Esophagus muscularis mucosa (tissue), 4 donors: ENCODE measurements at regions not wholly inside any gene's neighbourhood (a gene's known extent, or its start where the extent isn't known, plus 50 kb on each side); places are given as distances from the start of the nearest gene placed in this dataset.

Source experiments
- DNase-seq: peaks from one replicate; pipeline ENCODE4 v3.0.0-alpha.2; 2017; ENCODE audit errors: extremely low spot score
- H3K27ac ChIP-seq, 4 donors: fragments of 200-600 bp; sonication (generic); replicated peaks in 1 of 4; 1 replicate in 3 of 4; 2 replicates in 1 of 4; pipeline ENCODE4 v1.5.1; 2016 to 2019; ENCODE audit warnings: mild to moderate bottlenecking in 1 of 4
- H3K27me3 ChIP-seq, 4 donors: fragments of 200-600 bp; sonication (generic); one replicate each; pipeline versions ENCODE4 v1.5.1 to v1.6.0; 2016 to 2019
- H3K36me3 ChIP-seq, 4 donors: fragments of 200-600 bp; sonication (generic); one replicate each; pipeline ENCODE4 v1.5.1; 2016 to 2019
- H3K4me1 ChIP-seq, 4 donors: fragments of 200-600 bp; sonication (generic); one replicate each; pipeline ENCODE4 v1.5.1; 2016 to 2019
- H3K4me3 ChIP-seq, 4 donors: fragments of 200-600 bp; sonication (generic); 1 replicate in 2 of 4; 2 replicates in 2 of 4; pipeline ENCODE4 v1.5.1; 2016 to 2019; ENCODE audit warnings: mild to moderate bottlenecking in 4 of 4, moderate library complexity in 1 of 4
- H3K9me3 ChIP-seq, 4 donors: fragments of 200-600 bp; sonication (generic); 1 replicate in 3 of 4; 2 replicates in 1 of 4; pipeline ENCODE4 v1.5.1; 2016 to 2019
- EP300 ChIP-seq: sonication (generic); formaldehyde crosslinking; IDR thresholded peaks from one replicate; pipeline ENCODE4 v1.6.1; 2017; ENCODE audit warnings: antibody characterized with exemption
- POLR2A ChIP-seq: fragments of 450-650 bp; IDR thresholded peaks from one replicate; pipeline ENCODE4 v1.6.1; 2017; ENCODE audit warnings: antibody characterized with exemption, moderate library complexity, mild to moderate bottlenecking, low read depth
- POLR2AphosphoS5 ChIP-seq, 2 donors: sonication (generic); formaldehyde crosslinking; IDR thresholded peaks; one replicate each; pipeline ENCODE4 v1.6.1; 2017; ENCODE audit warnings: antibody characterized with exemption in 2 of 2
- WGBS: methylation state at CpG from one replicate; pipeline ENCODE4 v1.1.5; 2018; 5-methylcytosine and 5-hydroxymethylcytosine counted together
- intact Hi-C: fragments of 100-400 bp; cut with DNase I; formaldehyde crosslinking; loops from one replicate; pipeline ENCODE4 v1.15.1; 2023
- TF ChIP-seq, protein P1 (sequence below), 3 experiments: fragments of 200-600 bp in 2 of 3; fragments of 450-650 bp in 1 of 3; sonication (generic) in 2 of 3; IDR thresholded peaks; one replicate each; pipeline ENCODE4 v1.5.1; 2017 to 2019; ENCODE audit warnings: antibody characterized with exemption in 3 of 3, mild to moderate bottlenecking in 2 of 3, moderate library complexity in 1 of 3

DNA sequence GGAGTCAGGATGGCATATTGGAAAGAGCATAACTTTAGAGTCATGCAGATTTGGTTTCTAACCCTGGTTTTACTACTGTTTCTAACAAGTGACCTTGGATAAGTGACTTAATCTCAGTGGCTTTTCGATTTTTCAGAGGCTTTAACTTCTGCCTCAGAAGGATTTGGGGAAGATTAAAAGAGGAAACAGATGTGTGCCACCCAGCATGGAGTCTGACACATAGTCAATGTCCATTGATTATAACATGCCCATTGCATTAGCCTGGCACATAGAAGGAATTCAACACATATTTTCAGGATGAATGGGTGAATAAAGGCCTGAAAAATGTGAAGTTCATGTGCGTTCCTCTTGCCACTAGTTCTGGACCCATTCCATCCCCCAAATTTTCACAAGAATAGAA lies 438.2 kb downstream of the EPHA4 start:
- intact Hi-C loops = no loop called here
- no peaks in the 10 kb centered on the region for H3K36me3 ChIP-seq
- DNase-seq = no peak
- H3K27ac ChIP-seq = no peak overlapping the region
- 87% methylated on average over 2 of the region's 2 CpGs for WGBS
- no peaks in the 10 kb centered on the region for H3K27me3 ChIP-seq
- no peaks in the 10 kb centered on the region for H3K9me3 ChIP-seq
- H3K4me1 ChIP-seq = peaks cover 0 to 5% (median 0%) of the 10 kb centered on the region in 4 donors
- H3K4me3 ChIP-seq = no peak overlapping the region
- TF ChIP-seq POLR2A (no peak), POLR2AphosphoS5 (IDR thresholded peaks at IDR 0.05) (no peak), EP300 (no peak)
- TF ChIP-seq, protein P1, sequence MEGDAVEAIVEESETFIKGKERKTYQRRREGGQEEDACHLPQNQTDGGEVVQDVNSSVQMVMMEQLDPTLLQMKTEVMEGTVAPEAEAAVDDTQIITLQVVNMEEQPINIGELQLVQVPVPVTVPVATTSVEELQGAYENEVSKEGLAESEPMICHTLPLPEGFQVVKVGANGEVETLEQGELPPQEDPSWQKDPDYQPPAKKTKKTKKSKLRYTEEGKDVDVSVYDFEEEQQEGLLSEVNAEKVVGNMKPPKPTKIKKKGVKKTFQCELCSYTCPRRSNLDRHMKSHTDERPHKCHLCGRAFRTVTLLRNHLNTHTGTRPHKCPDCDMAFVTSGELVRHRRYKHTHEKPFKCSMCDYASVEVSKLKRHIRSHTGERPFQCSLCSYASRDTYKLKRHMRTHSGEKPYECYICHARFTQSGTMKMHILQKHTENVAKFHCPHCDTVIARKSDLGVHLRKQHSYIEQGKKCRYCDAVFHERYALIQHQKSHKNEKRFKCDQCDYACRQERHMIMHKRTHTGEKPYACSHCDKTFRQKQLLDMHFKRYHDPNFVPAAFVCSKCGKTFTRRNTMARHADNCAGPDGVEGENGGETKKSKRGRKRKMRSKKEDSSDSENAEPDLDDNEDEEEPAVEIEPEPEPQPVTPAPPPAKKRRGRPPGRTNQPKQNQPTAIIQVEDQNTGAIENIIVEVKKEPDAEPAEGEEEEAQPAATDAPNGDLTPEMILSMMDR (IDR thresholded peaks at IDR 0.05) = no peak

DNA sequence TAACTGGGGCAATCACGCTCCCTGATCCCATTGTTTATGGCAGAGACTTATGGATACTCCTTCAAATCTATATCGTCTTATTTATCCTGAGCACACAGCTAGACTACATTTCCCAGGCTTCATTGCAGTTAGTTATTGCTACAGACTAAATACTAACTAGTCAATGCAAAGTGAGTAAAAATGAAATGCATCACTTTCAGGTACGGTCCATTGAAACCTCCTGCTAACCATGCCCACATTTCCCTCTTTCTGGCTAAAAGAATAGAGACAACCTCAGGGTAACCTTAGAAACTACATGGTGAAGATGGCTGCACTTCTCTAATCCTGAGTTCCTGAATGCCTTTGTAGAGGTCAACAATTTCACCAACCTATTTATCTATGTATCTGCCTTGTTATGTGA lies 437.4 kb downstream of the EPHA4 start:
- 94% methylated on average over 3 of the region's 3 CpGs for WGBS
- DNase-seq = no peak
- no peak overlapping the region for H3K4me3 ChIP-seq
- no peak for TF ChIP-seq POLR2A
- peaks cover 0 to 5% (median 0%) of the 10 kb centered on the region in 4 donors for H3K4me1 ChIP-seq
- H3K36me3 ChIP-seq = no peaks in the 10 kb centered on the region
- intact Hi-C loops = no loop called here
- no peak overlapping the region for H3K27ac ChIP-seq
- no peaks in the 10 kb centered on the region for H3K27me3 ChIP-seq
- no peaks in the 10 kb centered on the region for H3K9me3 ChIP-seq

DNA sequence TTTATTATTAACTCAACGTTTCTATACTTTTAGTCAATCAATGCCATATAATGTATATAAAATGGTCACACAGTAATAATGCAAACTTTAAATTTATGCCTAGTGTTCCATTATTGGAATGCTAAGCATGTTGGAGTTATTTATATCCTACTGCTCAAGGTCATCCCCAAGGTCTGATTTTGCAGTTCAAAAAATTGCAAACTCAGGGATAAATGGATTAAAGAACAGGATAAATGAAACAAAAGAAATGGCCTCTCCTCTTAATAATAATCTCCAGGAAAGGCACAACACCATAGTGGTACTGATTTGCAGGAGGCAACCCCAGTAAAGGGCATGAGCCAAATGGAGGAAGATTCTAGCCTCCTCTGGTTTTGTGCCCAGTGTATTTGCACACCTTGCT lies 436.4 kb downstream of the EPHA4 start:
- no peak for DNase-seq
- H3K27ac ChIP-seq = no peak overlapping the region
- H3K36me3 ChIP-seq = no peaks in the 10 kb centered on the region
- H3K9me3 ChIP-seq = no peaks in the 10 kb centered on the region
- peaks cover 0 to 5% (median 0%) of the 10 kb centered on the region in 4 donors for H3K4me1 ChIP-seq
- intact Hi-C loops = no loop called here
- no peaks in the 10 kb centered on the region for H3K27me3 ChIP-seq
- TF ChIP-seq, protein P1 (IDR thresholded peaks at IDR 0.05) = no peak
- TF ChIP-seq POLR2A = no peak
- TF ChIP-seq EP300 = no peak
- TF ChIP-seq POLR2AphosphoS5 (IDR thresholded peaks at IDR 0.05) = no peak
- 48% methylated on average over 1 of the region's 1 CpG for WGBS
- H3K4me3 ChIP-seq = no peak overlapping the region

DNA sequence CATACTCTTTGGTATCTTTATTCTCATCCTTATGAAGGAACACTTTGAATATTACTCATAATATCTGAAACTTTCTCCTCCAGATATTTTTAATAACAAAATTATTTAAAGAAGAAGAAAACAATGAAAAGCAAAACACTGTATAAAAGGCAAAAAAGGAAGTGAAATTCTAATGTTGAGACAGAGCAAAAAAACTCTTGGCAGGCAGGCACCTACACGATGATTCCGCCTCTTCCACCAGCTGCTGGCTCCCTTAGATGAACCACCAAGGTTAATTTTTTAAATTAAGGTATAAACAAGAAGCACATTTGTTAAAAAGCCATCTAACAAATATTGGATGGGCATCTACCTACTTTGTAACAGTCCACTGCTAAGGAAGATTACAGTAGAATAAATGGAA lies 434.7 kb downstream of the EPHA4 start:
- Histone ChIP-seq H3K27ac (no peak overlapping the region), H3K4me3 (no peak overlapping the region), H3K36me3 (no peaks in the 10 kb centered on the region), H3K4me1 (peaks cover 0 to 5% (median 0%) of the 10 kb centered on the region in 4 donors), H3K27me3 (no peaks in the 10 kb centered on the region), H3K9me3 (no peaks in the 10 kb centered on the region)
- DNase-seq = no peak
- WGBS = 74% methylated on average over 2 of the region's 2 CpGs
- TF ChIP-seq, protein P1 (IDR thresholded peaks at IDR 0.05) = no peak
- TF ChIP-seq POLR2A = no peak
- TF ChIP-seq POLR2AphosphoS5 (IDR thresholded peaks at IDR 0.05) = no peak
- no peak for TF ChIP-seq EP300
- intact Hi-C loops = no loop called here

DNA sequence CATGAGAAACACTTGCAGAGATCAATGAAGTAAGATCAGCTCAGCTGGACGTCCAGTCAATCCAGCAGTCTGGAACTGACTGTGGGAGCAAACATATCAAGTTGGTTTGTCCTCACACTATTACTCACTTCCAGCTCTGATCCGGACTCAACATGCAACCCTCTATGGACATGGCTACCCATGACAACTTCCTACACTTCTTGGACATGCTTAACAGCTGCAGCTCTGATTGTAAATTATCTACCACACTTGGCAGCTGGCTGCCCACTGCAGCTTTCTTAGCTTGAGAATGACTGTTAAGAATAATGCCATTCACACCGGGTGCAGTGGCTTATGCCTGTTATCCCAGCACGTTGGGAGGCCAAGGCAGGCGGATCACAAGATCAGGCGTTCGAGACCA lies 429.8 kb downstream of the EPHA4 start:
- Histone ChIP-seq H3K27me3 (no peaks in the 10 kb centered on the region), H3K9me3 (peaks cover 0 to 7% (median 0%) of the 10 kb centered on the region in 4 donors), H3K27ac (no peak overlapping the region), H3K4me1 (no peaks in the 10 kb centered on the region), H3K36me3 (no peaks in the 10 kb centered on the region), H3K4me3 (no peak overlapping the region)
- WGBS = 81% methylated on average over 7 of the region's 7 CpGs
- intact Hi-C loops = no loop called here
- DNase-seq = no peak
- TF ChIP-seq POLR2A (no peak), EP300 (no peak), POLR2AphosphoS5 (IDR thresholded peaks at IDR 0.05) (no peak)
- TF ChIP-seq, protein P1 (IDR thresholded peaks at IDR 0.05) = no peak
